OCI-LY7 (cell line): ENCODE measurements at regions not wholly inside any gene's neighbourhood (a gene's known extent, or its start where the extent isn't known, plus 50 kb on each side); places are given as distances from the start of the nearest gene placed in this dataset.

Experiments used
- BruUV-seq: library from RNA; stranded (reverse); fragments of 400-500 nt; replicated peaks from 2 replicates; lab custom pipeline; 2021; lab: Mats Ljungman, UMichigan
- CTCF ChIA-PET: fragments of 300-600 bp; sonication (Branson Sonifier 250); formaldehyde crosslinking; loops from one replicate; lab custom pipeline; 2022; ENCODE audit warnings: antibody characterized with exemption; ENCODE audit not compliant: unreplicated experiment; lab: Charles Lee
- POLR2A ChIA-PET: fragments of 300-600 bp; sonication (Branson Sonifier 250); formaldehyde crosslinking; loops from one replicate; lab custom pipeline; 2022; ENCODE audit warnings: antibody characterized with exemption; lab: Charles Lee
- DNase-seq: peaks from one replicate; pipeline ENCODE4 v3.0.0-alpha.2; 2015; ENCODE audit warnings: low spot score
- H2AFZ ChIP-seq: fragments of 200-600 bp; sonication (generic), shearing (Covaris generic); 2 replicates; pipeline ENCODE4 v1.6.1; 2014; ENCODE audit warnings: mild to moderate bottlenecking, antibody characterized with exemption, low read length, moderate library complexity
- H3K27ac ChIP-seq: fragments of 200-600 bp; sonication (generic); 2 replicates; pipeline ENCODE4 v1.5.1; 2014; ENCODE audit warnings: mixed run types, low read depth, mild to moderate bottlenecking, moderate library complexity, low read length, inconsistent platforms; ENCODE audit not compliant: poor library complexity, severe bottlenecking
- H3K36me3 ChIP-seq: fragments of 200-600 bp; sonication (generic); 2 replicates; pipeline ENCODE4 v1.6.1; 2014; ENCODE audit warnings: mild to moderate bottlenecking, antibody characterized with exemption, low read length, moderate library complexity, mixed read lengths; ENCODE audit not compliant: insufficient read depth
- H3K4me1 ChIP-seq: fragments of 200-600 bp; sonication (generic); 2 replicates; pipeline ENCODE4 v1.5.1; 2014; ENCODE audit warnings: mild to moderate bottlenecking, low read length; ENCODE audit not compliant: insufficient read depth, poor library complexity, severe bottlenecking
- H3K4me2 ChIP-seq: fragments of 200-600 bp; sonication (generic); 2 replicates; pipeline ENCODE4 v1.6.1; 2014; ENCODE audit warnings: mild to moderate bottlenecking, low read length
- H3K4me3 ChIP-seq: fragments of 200-600 bp; sonication (generic); 2 replicates; pipeline ENCODE4 v1.5.1; 2014; ENCODE audit warnings: mild to moderate bottlenecking, low read depth, low read length; ENCODE audit not compliant: poor library complexity, severe bottlenecking
- H3K79me2 ChIP-seq: fragments of 200-600 bp; sonication (generic); 2 replicates; pipeline ENCODE4 v1.6.1; 2016; ENCODE audit warnings: low read depth, mild to moderate bottlenecking, low read length, moderate library complexity, mixed read lengths; ENCODE audit not compliant: insufficient read depth
- H3K9me2 ChIP-seq: fragments of 200-600 bp; sonication (generic); 2 replicates; pipeline ENCODE4 v1.6.1; 2016; ENCODE audit warnings: mild to moderate bottlenecking, low read length, mixed read lengths; ENCODE audit not compliant: insufficient read depth
- H3K9me3 ChIP-seq: fragments of 200-600 bp; sonication (generic); 2 replicates; pipeline ENCODE4 v1.6.1; 2014; ENCODE audit warnings: mild to moderate bottlenecking, mixed run types, low read length, mixed read lengths
- H4K20me1 ChIP-seq: fragments of 200-600 bp; sonication (generic); 2 replicates; pipeline ENCODE4 v1.6.1; 2014; ENCODE audit warnings: mild to moderate bottlenecking, antibody characterized with exemption, low read length, moderate library complexity, mixed read lengths; ENCODE audit not compliant: insufficient read depth
- EZH2phosphoT487 ChIP-seq: fragments of 200-600 bp; sonication (generic); IDR thresholded peaks from 2 replicates; pipeline ENCODE4 v1.6.1; 2018; ENCODE audit warnings: low read depth, borderline replicate concordance, mild to moderate bottlenecking, mixed run types, antibody characterized with exemption, low read length, moderate library complexity, mixed read lengths
- intact Hi-C: fragments of 100-400 bp; cut with micrococcal nuclease; formaldehyde crosslinking; loops from one replicate; pipeline ENCODE4 v1.10.0; 2022; ENCODE audit not compliant: unreplicated experiment
- TF ChIP-seq, protein P1 (sequence below): fragments of 200-600 bp; sonication (generic); conservative IDR thresholded peaks from 2 replicates; pipeline ENCODE4 v1.5.1; 2014; ENCODE audit warnings: mild to moderate bottlenecking, antibody characterized with exemption, low read length, moderate library complexity, mixed read lengths

GRCh38 chrY:16715278-16715677 lies 1164.7 kb downstream of the CDY2B start:
- intact Hi-C loops, result no loop called here

GRCh38 chrY:16673102-16673787 lies 1206.8 kb downstream of the CDY2B start:
- H3K79me2 ChIP-seq, result no peaks in the 10 kb centered on the region
- H3K4me2 ChIP-seq, result no peak overlapping the region
- DNase-seq, result no peak
- BruUV-seq, result no TSS peak
- H3K9me3 ChIP-seq, result no peaks in the 10 kb centered on the region
- no peaks in the 10 kb centered on the region for H3K4me1 ChIP-seq
- H3K4me3 ChIP-seq, result no peak overlapping the region
- no peak overlapping the region for H3K27ac ChIP-seq
- POLR2A ChIA-PET, result no interaction called here
- no peaks in the 10 kb centered on the region for H3K36me3 ChIP-seq
- H4K20me1 ChIP-seq, result no peaks in the 10 kb centered on the region
- TF ChIP-seq EZH2phosphoT487, result no peak
- TF ChIP-seq, protein P1, sequence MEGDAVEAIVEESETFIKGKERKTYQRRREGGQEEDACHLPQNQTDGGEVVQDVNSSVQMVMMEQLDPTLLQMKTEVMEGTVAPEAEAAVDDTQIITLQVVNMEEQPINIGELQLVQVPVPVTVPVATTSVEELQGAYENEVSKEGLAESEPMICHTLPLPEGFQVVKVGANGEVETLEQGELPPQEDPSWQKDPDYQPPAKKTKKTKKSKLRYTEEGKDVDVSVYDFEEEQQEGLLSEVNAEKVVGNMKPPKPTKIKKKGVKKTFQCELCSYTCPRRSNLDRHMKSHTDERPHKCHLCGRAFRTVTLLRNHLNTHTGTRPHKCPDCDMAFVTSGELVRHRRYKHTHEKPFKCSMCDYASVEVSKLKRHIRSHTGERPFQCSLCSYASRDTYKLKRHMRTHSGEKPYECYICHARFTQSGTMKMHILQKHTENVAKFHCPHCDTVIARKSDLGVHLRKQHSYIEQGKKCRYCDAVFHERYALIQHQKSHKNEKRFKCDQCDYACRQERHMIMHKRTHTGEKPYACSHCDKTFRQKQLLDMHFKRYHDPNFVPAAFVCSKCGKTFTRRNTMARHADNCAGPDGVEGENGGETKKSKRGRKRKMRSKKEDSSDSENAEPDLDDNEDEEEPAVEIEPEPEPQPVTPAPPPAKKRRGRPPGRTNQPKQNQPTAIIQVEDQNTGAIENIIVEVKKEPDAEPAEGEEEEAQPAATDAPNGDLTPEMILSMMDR, result no peak
- H3K9me2 ChIP-seq, result no peaks in the 10 kb centered on the region
- H2AFZ ChIP-seq, result no peak overlapping the region
- intact Hi-C loops, result no loop called here
- CTCF ChIA-PET, result no interaction called here

More at GRCh38 chrY:16715278-16715677, 1164.7 kb downstream of the CDY2B start:
- no peaks in the 10 kb centered on the region for H3K9me3 ChIP-seq
- no peaks in the 10 kb centered on the region for H3K4me1 ChIP-seq
- POLR2A ChIA-PET, result no interaction called here
- no peak overlapping the region for H3K4me2 ChIP-seq
- no peaks in the 10 kb centered on the region for H3K9me2 ChIP-seq
- CTCF ChIA-PET, result no interaction called here
- no peak overlapping the region for H3K27ac ChIP-seq
- DNase-seq, result no peak
- H2AFZ ChIP-seq, result no peak overlapping the region
- TF ChIP-seq EZH2phosphoT487, result no peak
- TF ChIP-seq, protein P1, result no peak
- H3K4me3 ChIP-seq, result no peak overlapping the region
- no TSS peak for BruUV-seq
- no peaks in the 10 kb centered on the region for H4K20me1 ChIP-seq
- H3K79me2 ChIP-seq, result no peaks in the 10 kb centered on the region
- H3K36me3 ChIP-seq, result no peaks in the 10 kb centered on the region

GRCh38 chrY:16668402-16668801 lies 1211.6 kb downstream of the CDY2B start:
- TF ChIP-seq, protein P1, result no peak
- TF ChIP-seq EZH2phosphoT487, result no peak
- Histone ChIP-seq H4K20me1 (no peaks in the 10 kb centered on the region), H3K79me2 (no peaks in the 10 kb centered on the region), H2AFZ (no peak overlapping the region), H3K4me1 (no peaks in the 10 kb centered on the region), H3K27ac (no peak overlapping the region), H3K4me2 (no peak overlapping the region), H3K4me3 (no peak overlapping the region), H3K9me3 (no peaks in the 10 kb centered on the region), H3K36me3 (no peaks in the 10 kb centered on the region), H3K9me2 (no peaks in the 10 kb centered on the region)
- ChIA-PET POLR2A (no interaction called here), CTCF (no interaction called here)
- intact Hi-C loops, result no loop called here
- no peak for DNase-seq
- no TSS peak for BruUV-seq
